HFFc6 (cell line): ENCODE measurements at regions not wholly inside any gene's neighbourhood (a gene's known extent, or its start where the extent isn't known, plus 50 kb on each side); places are given as distances from the start of the nearest gene placed in this dataset.

Experiments used
- DNase-seq: peaks from one replicate; pipeline ENCODE4 v3.0.0-alpha.2; 2018
- H3K27ac Mint-ChIP-seq: 2 replicates; pipeline ENCODE4 v1.8.0; 2020; ENCODE audit warnings: mild to moderate bottlenecking, mixed read lengths
- H3K27me3 Mint-ChIP-seq: 2 replicates; pipeline ENCODE4 v1.8.0; 2021; ENCODE audit warnings: mild to moderate bottlenecking, moderate library complexity, mixed read lengths; ENCODE audit not compliant: insufficient read depth
- H3K36me3 Mint-ChIP-seq: 2 replicates; pipeline ENCODE4 v1.8.0; 2021; ENCODE audit warnings: low read depth, mixed read lengths
- H3K4me1 Mint-ChIP-seq: 2 replicates; pipeline ENCODE4 v1.8.0; 2020; ENCODE audit warnings: low read depth, mixed read lengths
- H3K4me3 Mint-ChIP-seq: 2 replicates; pipeline ENCODE4 v1.8.0; 2020; ENCODE audit warnings: mild to moderate bottlenecking, moderate library complexity, mixed read lengths
- H3K9me3 Mint-ChIP-seq: 2 replicates; pipeline ENCODE4 v1.8.0; 2020; ENCODE audit warnings: mild to moderate bottlenecking, mixed read lengths
- CTCF ChIP-seq: fragments of 200-600 bp; sonication (generic); IDR thresholded peaks from 2 replicates; pipeline ENCODE4 v1.5.0; 2021; ENCODE audit warnings: antibody characterized with exemption, mild to moderate bottlenecking

- Mint-ChIP-seq H3K36me3 (0 out of 2 replicates have a peak, but pooled peaks cover 12% of the 10 kb centered on the region), H3K4me3 (no peak overlapping the region), H3K27ac (no peak overlapping the region), H3K27me3 (peaks cover 18% of the 10 kb centered on the region), H3K4me1 (peaks cover 20% of the 10 kb centered on the region), H3K9me3 (peaks cover 17% of the 10 kb centered on the region)
- no peak for DNase-seq
- TF ChIP-seq CTCF = no peak
Observed at GRCh38 chr3:72494130-72494529, 354.1 kb downstream of the SHQ1 start.

- Mint-ChIP-seq H3K27ac (peak overlapping the region; percentile 70), H3K36me3 (0 out of 2 replicates have a peak, but pooled peaks cover 4% of the 10 kb centered on the region), H3K4me3 (peak overlapping the region; percentile 31; the same call in 1 of the 2 replicates), H3K9me3 (peaks cover 9% of the 10 kb centered on the region), H3K27me3 (peaks cover 15% of the 10 kb centered on the region), H3K4me1 (peaks cover 38% of the 10 kb centered on the region)
- TF ChIP-seq CTCF = no peak
- DNase-seq = peak; percentile 96
Observed at GRCh38 chr3:72492240-72492639, 356.0 kb downstream of the SHQ1 start.

- peaks cover 51% of the 10 kb centered on the region for H3K4me1 Mint-ChIP-seq
- H3K27me3 Mint-ChIP-seq = peaks cover 18% of the 10 kb centered on the region
- 0 out of 2 replicates have a peak, but pooled peaks cover 4% of the 10 kb centered on the region for H3K36me3 Mint-ChIP-seq
- no peak for TF ChIP-seq CTCF
- H3K9me3 Mint-ChIP-seq = peaks cover 9% of the 10 kb centered on the region
- no peak overlapping the region for H3K4me3 Mint-ChIP-seq
- no peak for DNase-seq
- no peak overlapping the region for H3K27ac Mint-ChIP-seq
Observed at GRCh38 chr3:72490688-72491435, 357.4 kb downstream of the SHQ1 start.

GRCh38 chr3:72489901-72490300 lies 358.3 kb downstream of the SHQ1 start:
- H3K9me3 Mint-ChIP-seq = peaks cover 9% of the 10 kb centered on the region
- no peak overlapping the region for H3K4me3 Mint-ChIP-seq
- no peak for TF ChIP-seq CTCF
- no peak for DNase-seq
- H3K4me1 Mint-ChIP-seq = peaks cover 59% of the 10 kb centered on the region
- H3K36me3 Mint-ChIP-seq = 0 out of 2 replicates have a peak, but pooled peaks cover 4% of the 10 kb centered on the region
- H3K27ac Mint-ChIP-seq = no peak overlapping the region
- H3K27me3 Mint-ChIP-seq = peaks cover 10% of the 10 kb centered on the region

GRCh38 chr3:72488738-72489035 lies 359.6 kb downstream of the SHQ1 start:
- Mint-ChIP-seq H3K4me1 (peaks cover 64% of the 10 kb centered on the region), H3K27me3 (peaks cover 5% of the 10 kb centered on the region; the same call in 1 of the 2 replicates), H3K27ac (peak overlapping the region; percentile 41), H3K36me3 (no peaks in the 10 kb centered on the region), H3K4me3 (no peak overlapping the region; the same call in 1 of the 2 replicates), H3K9me3 (peaks cover 3% of the 10 kb centered on the region)
- no peak for TF ChIP-seq CTCF
- DNase-seq = peak; percentile 56
